NCI-H226 (cell line): ENCODE measurements at regions not wholly inside any gene's neighbourhood (a gene's known extent, or its start where the extent isn't known, plus 50 kb on each side); places are given as distances from the start of the nearest gene placed in this dataset.

ENCODE experiments used
- DNase-seq: peaks from one replicate; pipeline ENCODE4 v3.0.0-alpha.2; 2015

DNA sequence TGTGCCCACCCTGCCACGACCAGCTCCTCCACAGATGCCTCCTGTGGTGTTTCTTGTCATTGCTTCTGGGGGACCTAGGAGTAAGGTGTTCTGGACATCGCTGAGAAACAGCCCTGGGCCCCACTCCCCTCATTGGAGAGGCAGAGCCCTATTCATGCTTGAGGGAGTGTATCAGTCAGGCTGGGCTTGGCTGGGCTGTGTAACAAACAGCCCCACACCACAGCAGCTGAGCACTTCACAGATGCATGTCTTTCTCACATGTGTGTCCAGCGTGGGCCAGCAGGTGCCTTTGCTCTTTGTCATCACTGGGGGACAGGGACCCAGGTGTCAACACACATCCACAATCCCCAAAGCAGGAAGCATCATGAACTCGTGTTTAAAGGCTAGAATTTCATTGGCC, 65.1 kb upstream of the FBRSL1 start:
- DNase-seq: no peak

DNA sequence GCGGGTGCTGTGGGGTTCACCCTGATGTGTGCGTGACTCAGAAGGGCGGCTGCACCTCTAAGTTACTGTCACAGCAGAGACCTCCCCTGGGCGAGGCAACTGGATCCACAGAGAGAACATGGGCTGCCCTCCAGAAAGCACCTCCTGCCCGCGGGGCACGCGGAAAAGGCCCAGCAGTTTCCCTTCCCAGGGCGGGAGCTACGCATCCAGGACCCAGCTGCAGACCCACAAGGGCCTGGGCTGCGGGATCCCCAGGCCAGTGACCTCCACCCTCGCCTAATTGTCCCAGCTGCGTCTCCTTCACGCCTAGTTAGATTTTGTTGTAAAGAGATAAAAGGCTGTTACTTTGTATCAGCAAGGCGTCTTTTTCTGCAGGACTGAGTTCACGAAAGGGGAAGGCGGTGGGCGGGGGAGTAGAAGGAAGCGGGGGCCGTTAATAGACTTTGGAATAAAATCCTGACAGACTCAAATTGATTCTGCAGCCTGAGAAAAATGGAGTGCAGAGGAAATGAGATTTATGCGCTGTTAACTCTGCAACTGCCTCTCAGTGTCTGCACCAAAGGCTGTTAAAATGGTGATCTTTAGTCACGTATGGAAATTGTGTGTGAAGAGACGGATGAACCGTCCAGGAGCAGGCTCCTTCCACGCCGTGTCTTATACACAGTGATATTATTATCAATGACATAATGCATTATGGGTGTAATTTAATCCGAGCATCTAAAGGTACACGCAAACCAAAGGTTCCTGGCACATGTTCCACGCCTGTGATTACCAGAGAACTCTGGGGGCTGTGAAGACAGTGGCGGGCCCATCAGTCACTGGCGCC, 65.9 kb upstream of the FBRSL1 start:
- no peak for DNase-seq

DNA sequence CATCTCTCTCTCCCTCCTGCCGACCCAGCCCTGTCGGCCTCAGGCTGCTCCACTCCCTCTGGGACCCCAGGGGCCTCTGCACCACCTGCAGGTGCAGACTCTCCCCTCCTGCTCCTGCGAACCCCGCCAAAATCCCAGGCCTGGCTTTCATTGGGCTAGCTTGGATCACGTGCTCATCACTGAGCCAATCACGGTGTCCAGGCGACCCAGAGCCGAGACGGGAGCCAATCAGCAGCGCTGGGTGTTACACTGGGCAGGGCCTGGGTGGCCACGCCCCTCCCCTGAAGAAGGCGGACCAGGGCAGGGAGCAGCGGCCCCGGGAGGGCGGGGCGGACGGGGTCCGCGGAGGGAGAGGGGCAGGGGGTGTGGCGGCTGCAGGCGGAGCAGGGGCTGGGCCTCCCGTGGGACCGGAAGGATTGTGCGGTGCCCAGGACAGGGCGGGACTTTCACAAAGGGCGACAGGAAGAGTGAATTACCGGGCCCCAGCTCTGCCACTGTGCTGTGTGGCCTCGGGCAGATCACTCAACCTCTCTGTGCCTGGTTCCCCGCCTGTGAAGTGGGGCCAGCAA, 66.6 kb upstream of the FBRSL1 start:
- no peak for DNase-seq

DNA sequence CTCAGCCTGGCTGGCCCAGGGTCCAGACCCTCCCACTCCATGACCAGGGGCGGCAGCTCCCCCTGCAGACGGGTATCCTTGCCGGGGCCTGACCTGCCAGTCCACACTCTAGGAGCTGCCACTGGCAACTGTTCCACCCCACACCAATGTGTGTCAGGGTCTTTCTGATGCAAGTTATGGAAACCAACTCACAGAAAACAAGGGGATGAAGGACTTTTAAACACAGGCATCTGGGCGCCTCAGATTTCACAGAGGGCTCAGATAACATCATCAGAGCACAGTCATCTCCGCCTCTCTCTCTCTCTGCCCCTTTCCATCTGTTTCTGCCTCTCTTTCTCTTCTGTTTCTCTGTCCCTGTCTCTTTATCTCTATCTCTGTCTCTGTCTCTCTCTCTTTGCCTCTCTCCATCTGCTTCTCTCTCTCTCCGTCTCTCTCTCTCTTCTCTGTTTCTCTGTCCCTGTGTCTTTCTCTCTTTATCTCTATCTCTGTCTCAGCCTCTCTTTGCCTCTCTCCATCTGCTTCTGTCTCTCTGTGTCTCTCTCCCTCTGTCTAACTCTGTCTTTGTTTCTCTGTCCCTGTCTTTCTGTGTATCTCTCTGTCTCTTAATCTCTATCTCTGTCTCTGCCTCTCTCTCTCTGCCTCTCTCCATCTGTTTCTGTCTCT, 67.4 kb upstream of the FBRSL1 start:
- no peak for DNase-seq

DNA sequence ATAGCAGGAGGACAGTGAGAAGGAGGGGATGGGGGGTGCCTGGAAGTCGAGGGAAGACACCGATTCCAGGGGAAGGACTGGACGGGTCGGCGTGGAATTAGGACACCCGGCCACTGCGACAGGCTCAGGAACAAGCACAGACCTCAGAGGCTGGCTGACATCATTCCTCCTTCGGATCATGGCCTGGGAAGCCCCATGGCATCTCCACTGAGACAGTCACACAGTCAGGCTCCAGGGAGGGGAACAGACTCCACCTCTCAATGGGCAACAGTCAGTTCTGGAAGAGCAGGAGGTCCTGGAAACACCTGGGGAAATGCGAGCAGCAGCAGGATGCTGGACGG, 67.9 kb upstream of the FBRSL1 start:
- DNase-seq: no peak

DNA sequence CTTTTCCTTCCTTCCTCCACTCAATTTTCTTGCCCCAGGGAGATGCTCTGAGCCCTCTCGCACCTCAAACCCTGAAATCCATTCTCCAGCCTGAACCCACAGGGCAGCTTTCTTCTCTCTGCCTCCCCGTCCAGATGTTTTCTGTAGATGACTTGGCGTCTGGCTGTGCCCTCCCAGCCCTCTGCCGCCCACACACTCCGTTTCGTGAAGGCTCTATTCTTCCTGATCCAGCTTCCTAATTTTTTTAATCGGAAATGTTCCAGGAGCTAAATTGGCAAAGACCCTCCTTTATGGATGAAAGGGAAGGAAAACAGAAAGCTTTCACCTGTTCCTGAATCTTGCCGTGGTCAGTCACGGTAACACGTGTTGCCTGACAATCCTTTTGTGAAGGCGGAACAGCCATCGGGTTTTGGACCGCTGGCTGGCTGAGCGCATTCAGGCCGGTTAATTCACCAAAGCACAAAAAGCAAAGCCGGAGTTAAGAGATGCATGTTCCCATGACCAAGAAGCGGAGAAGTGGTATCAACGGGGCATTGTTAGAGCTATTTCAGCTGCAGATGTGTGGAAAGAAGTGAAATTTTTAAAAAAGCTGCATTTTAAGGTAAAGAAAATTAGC, 70.2 kb upstream of the FBRSL1 start:
- no peak for DNase-seq

DNA sequence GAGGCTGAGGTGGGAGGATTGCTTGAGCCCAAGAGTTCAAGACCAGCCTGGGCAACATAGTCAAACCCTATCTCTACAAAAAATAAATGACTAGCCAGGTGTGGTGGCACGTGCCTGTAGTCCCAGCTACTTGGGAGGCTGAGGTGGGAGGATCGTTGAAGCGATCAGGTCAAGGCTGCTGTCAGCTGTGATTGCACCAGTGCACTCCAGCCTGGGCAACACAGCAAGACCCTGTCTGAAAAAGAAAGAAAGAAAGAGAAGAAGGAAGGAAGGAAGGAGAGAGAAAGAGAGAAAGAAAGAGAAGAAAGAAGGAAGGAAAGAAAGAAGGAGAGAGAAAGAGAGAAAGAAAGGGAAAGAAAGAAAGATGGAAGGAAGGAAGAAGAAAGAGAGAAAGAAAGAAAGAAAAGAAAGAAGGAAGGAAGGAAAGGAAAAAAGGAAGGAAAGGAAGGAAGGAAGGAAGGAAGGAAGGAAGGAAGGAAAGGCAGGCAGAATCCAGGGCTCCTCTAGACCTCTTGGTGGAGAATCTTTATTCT, 71.5 kb upstream of the FBRSL1 start:
- no peak for DNase-seq

DNA sequence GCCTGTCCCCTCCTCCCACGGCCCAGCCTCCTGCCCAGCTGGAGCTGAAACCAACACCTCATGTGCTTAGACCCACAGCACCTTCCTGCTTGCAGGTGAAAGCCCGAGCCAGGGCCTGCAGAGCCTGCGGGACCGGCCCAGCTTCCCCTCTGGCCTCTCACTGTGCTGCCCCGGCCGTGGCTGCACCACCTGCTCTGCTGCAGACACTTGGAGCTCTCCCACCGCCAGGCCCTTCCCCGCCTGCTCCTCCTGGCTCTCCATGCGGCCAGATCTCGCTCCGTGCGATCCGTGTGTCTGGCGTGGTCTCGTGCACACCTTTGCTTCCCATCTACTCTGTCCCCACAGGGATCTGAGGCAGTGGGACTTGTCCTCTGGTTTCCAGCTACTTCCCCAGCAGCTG, 72.2 kb upstream of the FBRSL1 start:
- DNase-seq: no peak

DNA sequence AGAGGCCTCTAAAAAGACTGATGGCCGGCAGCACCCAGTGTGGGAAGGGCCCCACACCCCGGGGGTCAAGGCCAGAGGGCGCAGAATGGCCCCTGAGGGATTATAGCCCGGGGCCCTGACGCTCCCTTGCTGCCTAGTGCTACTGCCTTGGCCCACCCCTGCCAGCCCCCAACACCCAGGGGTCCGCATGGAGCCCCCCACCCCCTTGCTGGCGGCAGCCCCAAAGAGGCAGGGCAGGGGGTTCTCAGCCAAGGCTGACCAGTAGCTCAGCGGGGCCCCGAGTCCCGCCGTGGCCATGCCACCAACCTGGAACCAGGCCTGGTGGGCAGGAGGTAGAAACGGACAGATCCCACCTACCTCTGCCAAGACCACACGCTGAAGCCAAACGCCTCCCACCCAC, 73.1 kb upstream of the FBRSL1 start:
- DNase-seq: no peak

DNA sequence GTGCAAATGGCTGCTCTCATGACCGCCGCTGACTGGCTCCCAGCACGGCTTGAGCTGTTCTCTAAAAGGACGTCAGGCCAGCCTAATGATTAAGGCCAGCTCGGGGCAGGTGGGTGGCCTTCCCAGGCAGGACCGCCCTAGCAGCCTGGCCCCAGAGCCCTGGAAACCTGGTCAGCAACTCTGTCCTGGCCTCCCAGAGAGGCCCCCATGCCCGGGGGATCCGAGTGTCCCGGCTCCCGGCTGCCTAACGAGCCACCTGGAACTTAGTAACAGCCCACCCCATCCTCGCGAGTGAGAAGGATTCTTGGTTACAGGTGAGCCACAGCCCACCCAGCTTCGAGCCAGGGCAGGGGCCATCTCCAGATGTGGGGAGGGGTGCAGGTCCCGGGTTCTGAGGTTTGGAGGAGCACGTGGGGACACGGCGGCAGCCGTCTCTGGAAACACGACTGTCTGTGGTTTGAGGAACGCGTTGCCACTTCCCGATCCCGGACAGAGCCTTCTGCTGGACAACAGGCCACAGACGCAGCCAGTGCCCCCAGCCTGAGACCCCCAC, 73.8 kb upstream of the FBRSL1 start:
- no peak for DNase-seq

DNA sequence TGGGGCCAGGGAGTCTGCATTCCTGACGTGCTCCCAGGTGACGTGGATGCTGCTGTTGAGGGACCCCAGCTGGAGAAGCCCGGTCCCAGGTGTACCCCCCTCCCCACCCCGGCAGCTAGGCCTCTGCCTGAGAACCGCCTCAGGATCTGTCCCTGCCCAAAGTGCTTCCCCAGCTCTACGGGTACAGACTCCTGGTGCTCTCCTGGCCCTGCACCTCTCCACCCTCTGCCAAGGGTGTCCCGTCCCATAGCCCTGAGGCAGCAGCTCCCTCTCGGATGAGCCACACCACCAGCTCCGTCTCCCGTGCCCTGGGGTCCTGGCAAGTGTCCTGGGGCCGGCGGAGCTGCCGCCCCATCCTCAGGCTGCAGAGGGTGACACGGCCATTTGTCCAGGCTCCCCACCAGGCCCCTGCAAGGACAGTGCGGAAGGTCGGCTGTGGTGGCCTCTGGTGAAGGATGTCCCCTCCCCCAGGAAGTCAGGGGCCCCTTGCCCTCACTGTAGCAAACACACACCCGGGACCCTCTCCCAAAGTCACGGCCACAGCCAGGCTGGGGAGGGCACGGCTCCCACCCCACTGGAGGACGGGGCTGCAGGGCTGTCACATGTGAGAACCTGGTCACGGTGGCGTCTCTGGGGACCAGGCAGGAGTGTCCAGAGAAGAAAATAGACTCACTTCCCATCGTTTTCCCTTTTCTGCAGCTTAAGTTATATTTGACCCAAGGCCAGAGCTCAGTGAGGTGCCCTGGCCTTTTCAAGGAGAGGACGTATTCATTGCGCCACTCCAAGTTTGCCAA, 74.4 kb upstream of the FBRSL1 start:
- no peak for DNase-seq

DNA sequence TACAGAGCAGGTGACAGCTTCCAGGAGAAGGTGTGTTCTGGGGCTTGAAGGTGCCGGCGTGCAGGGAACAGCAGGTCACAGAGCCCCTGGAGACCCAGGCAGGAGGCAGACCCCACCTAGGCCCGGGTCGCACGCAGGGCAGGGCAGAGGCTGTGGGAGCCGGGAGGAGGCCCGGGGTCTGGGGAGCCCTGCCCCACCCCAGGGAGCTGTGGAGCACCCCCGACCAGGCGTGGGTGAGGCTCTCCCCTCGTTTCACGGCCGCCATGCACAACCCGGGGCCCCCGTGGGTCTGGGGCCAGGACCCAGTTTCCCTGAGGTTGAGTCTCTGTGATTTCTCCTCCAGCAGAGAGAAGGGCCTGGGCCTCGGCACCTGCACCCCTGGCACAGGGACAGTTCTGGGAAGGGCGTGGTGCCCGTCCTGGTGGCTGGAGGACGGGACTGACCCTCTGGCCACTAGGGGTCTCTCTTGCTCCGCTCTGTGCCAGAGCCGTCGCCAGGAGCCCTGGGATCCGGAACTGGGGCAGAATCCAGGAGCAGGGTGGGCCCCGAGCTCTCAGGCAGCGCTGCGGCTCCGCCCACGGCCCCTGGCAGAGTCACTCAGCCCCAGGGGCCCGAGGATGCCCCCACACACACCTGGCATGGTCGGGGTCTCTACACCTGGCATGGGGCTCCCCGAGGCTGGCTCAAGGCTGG, 75.2 kb upstream of the FBRSL1 start:
- DNase-seq: peak; percentile 59

DNA sequence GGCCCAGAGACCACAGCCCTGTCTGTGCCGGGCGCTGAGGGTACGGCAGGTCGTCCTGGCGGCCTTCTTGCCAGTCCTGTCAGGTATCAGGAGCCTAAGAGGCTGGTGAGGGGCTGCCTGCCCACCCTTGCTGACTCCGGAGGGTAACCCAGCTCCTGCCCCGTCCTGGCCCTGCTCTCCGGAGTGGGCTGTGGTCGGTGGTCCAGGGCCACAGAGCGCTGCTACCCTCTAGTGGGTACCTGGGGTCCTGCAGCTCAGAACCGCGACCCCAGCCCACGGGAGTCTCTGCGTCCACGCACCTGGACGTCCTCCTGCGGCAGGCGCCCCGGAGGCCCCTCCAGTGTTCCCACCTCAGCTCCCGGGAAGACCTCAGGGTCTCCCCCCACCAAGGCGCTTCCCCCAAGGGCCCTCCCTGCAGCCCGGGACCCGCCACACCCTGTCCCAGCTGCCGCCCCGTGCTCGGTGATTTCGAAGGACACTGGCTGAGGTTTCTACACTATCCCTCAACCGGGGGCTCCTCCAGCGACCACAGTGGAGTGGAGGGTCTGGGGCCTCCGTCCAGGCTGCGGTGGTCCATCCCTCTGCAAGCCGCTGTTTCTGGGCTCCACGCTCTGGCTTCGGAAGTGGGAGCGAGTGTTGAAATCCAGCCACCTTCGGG, 75.9 kb upstream of the FBRSL1 start:
- peak; percentile 19 for DNase-seq

DNA sequence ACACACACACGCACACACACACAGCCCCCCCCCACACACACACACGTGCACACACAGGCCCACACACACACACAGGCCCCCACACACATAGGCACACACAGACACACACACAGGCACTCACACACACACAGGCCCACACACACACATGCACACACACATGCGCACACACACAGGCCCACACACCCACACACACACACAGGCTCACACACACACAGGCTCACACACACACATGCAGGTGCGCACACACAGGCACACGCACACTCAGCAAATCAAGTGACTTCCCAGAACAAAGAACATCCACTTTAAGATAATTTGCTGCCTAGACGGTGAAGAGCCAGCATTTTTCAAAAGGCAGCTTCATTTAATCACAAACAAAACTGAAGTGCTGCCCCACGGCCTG, 78.5 kb upstream of the FBRSL1 start:
- DNase-seq: no peak

DNA sequence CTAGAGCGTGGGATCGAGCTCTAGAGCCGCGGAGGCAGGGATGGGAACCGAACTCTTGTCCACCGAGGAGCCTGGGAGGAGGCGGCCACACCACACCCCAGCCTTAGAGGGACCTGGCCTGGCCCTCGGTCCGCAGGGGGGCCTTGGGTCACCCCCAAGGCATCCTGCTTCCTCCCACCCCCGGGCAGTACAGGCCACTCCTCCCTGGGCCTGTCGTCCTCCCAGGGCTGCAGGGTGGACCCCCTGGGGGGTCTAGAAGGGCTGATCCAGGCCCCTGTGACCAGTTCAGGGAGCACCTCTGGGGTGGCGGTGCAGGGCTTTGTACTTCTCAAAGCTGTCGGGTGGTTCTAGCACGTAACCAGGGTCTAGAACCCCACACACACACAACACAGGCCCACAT, 79.1 kb upstream of the FBRSL1 start:
- DNase-seq: no peak

DNA sequence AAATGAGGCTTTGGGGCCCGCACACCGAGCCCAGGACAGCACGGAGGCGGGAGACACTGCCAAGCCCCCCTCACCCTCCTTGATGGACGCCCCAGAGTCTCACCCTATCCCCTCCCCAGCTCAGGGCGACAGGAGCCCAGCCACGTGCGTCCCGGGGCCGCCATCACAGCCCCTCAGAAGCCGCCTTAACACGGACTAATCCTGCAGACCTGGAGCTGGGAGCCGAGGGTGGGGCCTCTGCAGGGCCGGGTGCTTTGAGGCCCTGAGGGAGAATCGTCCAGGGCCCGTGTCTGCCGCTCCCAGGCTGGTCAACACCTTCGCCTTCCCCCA, 79.7 kb upstream of the FBRSL1 start:
- no peak for DNase-seq

DNA sequence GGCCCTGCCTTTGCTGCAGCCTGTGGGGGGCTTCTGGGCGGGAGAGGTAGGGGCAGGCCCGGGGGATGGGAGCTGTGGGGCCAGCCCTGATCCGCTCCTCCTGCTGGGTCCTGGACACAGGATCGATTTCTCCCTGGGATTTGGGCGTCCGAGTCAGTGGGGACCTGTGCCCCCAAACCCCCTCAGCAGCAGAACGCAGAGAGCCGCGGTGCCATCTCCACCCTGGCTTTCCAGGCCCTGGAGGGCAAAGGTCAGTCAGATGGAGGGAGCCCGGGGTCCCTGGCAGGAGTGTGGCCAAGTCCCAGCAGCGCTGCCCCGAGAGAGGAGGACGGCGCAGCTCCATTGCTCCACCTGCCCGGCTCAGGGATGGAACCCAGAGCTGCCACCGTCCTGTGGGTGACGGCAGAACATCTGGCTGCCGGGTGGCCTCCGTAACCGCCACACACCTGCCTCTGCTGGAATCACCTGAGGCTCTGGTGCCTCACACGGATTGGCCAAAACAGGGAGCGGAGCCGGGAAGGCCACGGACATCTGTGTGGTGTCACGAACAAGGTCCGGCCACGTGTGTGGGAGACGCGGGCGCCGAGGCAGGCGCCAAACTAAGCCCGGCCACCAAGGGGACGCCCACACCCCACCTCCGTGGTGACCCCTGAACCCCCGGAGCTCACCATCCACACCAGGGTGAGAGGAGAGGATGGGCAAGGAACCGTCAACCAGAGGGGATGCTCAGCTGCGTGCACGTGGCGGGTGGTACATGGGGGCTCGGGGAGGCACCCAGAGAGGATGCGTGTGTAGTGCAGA, 80.3 kb upstream of the FBRSL1 start:
- no peak for DNase-seq

DNA sequence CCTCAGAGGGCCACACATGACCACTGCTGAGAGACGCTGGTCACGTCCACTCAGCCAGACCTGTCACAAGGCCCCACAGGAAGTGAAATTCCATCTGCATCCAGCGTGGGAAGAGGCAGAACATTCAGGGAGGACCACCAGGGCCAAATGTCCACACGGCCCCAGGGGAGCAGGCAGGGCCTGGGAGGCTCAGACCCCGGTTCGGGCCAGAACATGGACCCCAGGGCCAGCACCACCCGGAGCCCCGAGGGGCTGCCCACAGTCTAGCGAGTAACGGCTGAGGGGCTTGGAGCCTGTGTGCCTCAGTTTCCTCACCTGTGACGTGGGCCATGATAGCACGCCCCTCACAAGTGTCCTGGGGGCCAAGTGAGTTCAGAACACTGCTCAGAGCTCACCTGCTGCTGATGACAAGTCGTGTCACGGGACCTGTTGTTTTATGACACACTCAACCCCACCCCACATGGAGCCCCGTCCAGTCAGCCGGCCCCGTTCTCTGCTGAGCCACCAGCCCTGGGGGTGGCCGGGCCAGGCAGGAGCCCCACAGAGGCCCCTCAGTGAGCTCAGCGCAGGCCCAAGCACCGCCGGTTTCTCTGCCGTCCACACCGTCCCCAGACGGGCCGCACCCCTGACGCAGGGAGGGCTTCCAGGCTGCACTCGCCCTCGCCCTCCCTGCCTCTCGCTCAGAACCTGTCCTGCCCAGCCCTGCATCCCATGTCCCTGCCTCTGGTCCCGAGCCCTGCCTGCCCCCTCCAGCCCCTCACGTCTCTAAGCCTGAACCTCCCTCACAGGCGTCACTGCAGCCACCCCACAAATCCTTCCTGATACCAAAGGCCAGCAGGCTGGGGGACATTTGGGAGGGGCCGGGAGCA, 79.5 kb upstream of the GALNT9 start:
- DNase-seq: no peak

DNA sequence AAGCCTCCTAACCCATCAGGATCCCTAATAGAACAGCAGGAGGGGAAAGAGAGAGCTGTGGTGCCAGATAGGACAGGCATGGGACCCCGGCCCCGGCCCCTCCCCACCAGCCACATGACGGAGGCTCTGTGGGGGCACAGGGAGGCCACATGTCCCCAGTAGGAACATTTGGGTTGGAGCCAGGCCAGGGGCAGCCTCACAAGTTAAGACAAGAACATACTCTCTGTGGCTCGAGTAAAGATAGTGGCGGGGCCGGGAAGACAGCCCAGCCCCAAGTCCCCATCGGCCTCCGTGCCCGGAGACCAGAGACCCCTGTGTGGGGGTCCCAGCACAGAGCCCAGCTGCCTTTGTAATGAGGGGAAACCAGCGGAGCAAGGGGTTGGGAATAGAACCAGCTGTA, 78.6 kb upstream of the GALNT9 start:
- no peak for DNase-seq
